Liver (tissue), 8 donors: ENCODE measurements at regions not wholly inside any gene's neighbourhood (a gene's known extent, or its start where the extent isn't known, plus 50 kb on each side); places are given as distances from the start of the nearest gene placed in this dataset.

ENCODE experiments used
- DNase-seq: peaks from one replicate; pipeline ENCODE4 v3.0.0-alpha.2; 2017; ENCODE audit warnings: low spot score
- H3K27ac ChIP-seq, 2 donors: one replicate each; pipeline ENCODE4 v1.7.0; 2013; ENCODE audit warnings: inconsistent platforms in 2 of 2, low read length in 2 of 2, control low read depth in 1 of 2, low read depth in 1 of 2, mild to moderate bottlenecking in 1 of 2
- H3K27me3 ChIP-seq, 4 donors: one replicate each; pipeline versions ENCODE4 v1.6.1 to v1.7.0; 2013; ENCODE audit warnings: low read length in 3 of 4, inconsistent platforms in 1 of 4, mild to moderate bottlenecking in 1 of 4, moderate library complexity in 1 of 4; ENCODE audit not compliant: control insufficient read depth in 4 of 4, insufficient read depth in 4 of 4
- H3K36me3 ChIP-seq, 4 donors: one replicate each; pipeline versions ENCODE4 v1.6.1 to v1.7.0; 2013; ENCODE audit warnings: low read length in 3 of 4, mild to moderate bottlenecking in 3 of 4, low read depth in 1 of 4, moderate library complexity in 1 of 4; ENCODE audit not compliant: control insufficient read depth in 4 of 4, insufficient read depth in 3 of 4
- H3K4me1 ChIP-seq, 4 donors: one replicate each; pipeline versions ENCODE4 v1.6.1 to v1.7.0; 2013; ENCODE audit warnings: low read length in 3 of 4, mild to moderate bottlenecking in 3 of 4, moderate library complexity in 1 of 4; ENCODE audit not compliant: control insufficient read depth in 4 of 4, insufficient read depth in 4 of 4
- H3K4me3 ChIP-seq, 3 donors: one replicate each; pipeline versions ENCODE4 v1.6.1 to v1.7.0; 2013; ENCODE audit warnings: low read length in 3 of 3, control low read depth in 1 of 3, low read depth in 1 of 3, mild to moderate bottlenecking in 1 of 3
- H3K9ac ChIP-seq, 2 donors: one replicate each; pipeline ENCODE4 v1.7.0; 2013; ENCODE audit warnings: low read length in 2 of 2, mild to moderate bottlenecking in 2 of 2, moderate library complexity in 2 of 2, control low read depth in 1 of 2, low read depth in 1 of 2
- H3K9me3 ChIP-seq, 4 donors: one replicate each; pipeline versions ENCODE4 v1.6.1 to v1.7.0; 2013; ENCODE audit warnings: low read length in 3 of 4; ENCODE audit not compliant: control insufficient read depth in 4 of 4
- EGR1 ChIP-seq, 2 donors: IDR thresholded peaks; 2 replicates each; pipeline ENCODE4 v1.6.1; 2016 to 2018; ENCODE audit warnings: antibody characterized with exemption in 2 of 2, low read depth in 2 of 2
- FOXA2 ChIP-seq: IDR thresholded peaks from 2 replicates; pipeline ENCODE4 v1.6.1; 2016; ENCODE audit warnings: antibody characterized with exemption
- GABPA ChIP-seq, 2 donors: IDR thresholded peaks in 1 of 2; conservative IDR thresholded peaks in 1 of 2; 2 replicates each; pipeline ENCODE4 v1.6.1; 2016; ENCODE audit warnings: antibody characterized with exemption in 2 of 2, mild to moderate bottlenecking in 1 of 2, moderate library complexity in 1 of 2
- HNF4A ChIP-seq, 2 donors: conservative IDR thresholded peaks; 2 replicates each; pipeline ENCODE4 v1.6.1; 2016; ENCODE audit warnings: antibody characterized with exemption in 2 of 2, mild to moderate bottlenecking in 2 of 2
- JUND ChIP-seq, 2 donors: IDR thresholded peaks; 2 replicates each; pipeline ENCODE4 v1.6.1; 2016; ENCODE audit warnings: antibody characterized with exemption in 2 of 2
- RAD21 ChIP-seq, 2 donors: IDR thresholded peaks; 2 replicates each; pipeline ENCODE4 v1.6.1; 2016; ENCODE audit warnings: antibody characterized with exemption in 2 of 2, mild to moderate bottlenecking in 2 of 2
- RXRA ChIP-seq, 2 donors: IDR thresholded peaks; 2 replicates each; pipeline ENCODE4 v1.6.1; 2017 to 2018; ENCODE audit warnings: antibody characterized with exemption in 2 of 2, mild to moderate bottlenecking in 1 of 2
- TAF1 ChIP-seq: conservative IDR thresholded peaks from 2 replicates; pipeline ENCODE4 v1.6.1; 2016; ENCODE audit warnings: antibody characterized with exemption, mild to moderate bottlenecking
- WGBS: extraction: QIAGEN DNeasy Blood & Tissue Kit; methylation state at CpG from one replicate; pipeline ENCODE4 v1.1.7; 2013; 5-methylcytosine and 5-hydroxymethylcytosine counted together
- TF ChIP-seq, protein P1 (sequence below): IDR thresholded peaks from 2 replicates; pipeline ENCODE4 v1.6.1; 2016; ENCODE audit warnings: antibody characterized with exemption, mild to moderate bottlenecking
- TF ChIP-seq, protein P2 (sequence below): IDR thresholded peaks from 2 replicates; pipeline ENCODE4 v1.6.1; 2016; ENCODE audit warnings: antibody characterized with exemption
- TF ChIP-seq, protein P3 (sequence below): fragments of 150-350 bp; IDR thresholded peaks from 2 replicates; pipeline ENCODE4 v1.5.1; 2017; ENCODE audit warnings: improper control_type of control experiment, low read depth, low read length; ENCODE audit not compliant: missing input control
- TF ChIP-seq, protein P4 (sequence below): IDR thresholded peaks from 2 replicates; pipeline ENCODE4 v1.6.1; 2016; ENCODE audit warnings: antibody characterized with exemption
- donor health status: healthy.
- donor health status: healthy.
- donor health status: healthy.
- donor health status: healthy.
- donor health status: healthy.

DNA sequence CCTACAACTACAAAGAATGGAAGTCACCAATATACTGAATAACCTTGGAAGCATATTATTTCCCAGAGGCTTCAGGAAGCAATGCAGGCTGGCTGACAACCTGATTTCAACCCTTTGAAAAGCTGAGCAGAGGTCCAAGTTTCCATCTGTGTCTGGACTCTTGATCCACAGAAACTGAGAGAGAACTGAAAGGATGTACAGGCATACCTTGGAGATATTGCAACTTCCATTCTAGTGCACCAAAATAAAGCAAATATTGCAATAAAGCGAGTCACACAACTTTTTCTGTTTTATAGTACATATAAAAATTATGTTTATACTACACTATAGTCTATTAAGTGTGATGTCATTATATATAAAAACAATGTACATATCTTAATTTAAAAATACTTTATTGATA lies 85.3 kb downstream of the TYW3 start:
- no peaks in the 10 kb centered on the region for H3K36me3 ChIP-seq
- H3K27me3 ChIP-seq, result no peaks in the 10 kb centered on the region
- no peaks in the 10 kb centered on the region for H3K4me1 ChIP-seq
- no peak for DNase-seq
- TF ChIP-seq JUND (IDR thresholded peaks at IDR 0.05) (no peak), FOXA2 (no peak), RXRA (IDR thresholded peaks at IDR 0.05) (no peak), TAF1 (no peak), RAD21 (IDR thresholded peaks at IDR 0.05) (no peak), HNF4A (conservative IDR thresholded peaks at IDR 0.05) (no peak)
- TF ChIP-seq, protein P1, sequence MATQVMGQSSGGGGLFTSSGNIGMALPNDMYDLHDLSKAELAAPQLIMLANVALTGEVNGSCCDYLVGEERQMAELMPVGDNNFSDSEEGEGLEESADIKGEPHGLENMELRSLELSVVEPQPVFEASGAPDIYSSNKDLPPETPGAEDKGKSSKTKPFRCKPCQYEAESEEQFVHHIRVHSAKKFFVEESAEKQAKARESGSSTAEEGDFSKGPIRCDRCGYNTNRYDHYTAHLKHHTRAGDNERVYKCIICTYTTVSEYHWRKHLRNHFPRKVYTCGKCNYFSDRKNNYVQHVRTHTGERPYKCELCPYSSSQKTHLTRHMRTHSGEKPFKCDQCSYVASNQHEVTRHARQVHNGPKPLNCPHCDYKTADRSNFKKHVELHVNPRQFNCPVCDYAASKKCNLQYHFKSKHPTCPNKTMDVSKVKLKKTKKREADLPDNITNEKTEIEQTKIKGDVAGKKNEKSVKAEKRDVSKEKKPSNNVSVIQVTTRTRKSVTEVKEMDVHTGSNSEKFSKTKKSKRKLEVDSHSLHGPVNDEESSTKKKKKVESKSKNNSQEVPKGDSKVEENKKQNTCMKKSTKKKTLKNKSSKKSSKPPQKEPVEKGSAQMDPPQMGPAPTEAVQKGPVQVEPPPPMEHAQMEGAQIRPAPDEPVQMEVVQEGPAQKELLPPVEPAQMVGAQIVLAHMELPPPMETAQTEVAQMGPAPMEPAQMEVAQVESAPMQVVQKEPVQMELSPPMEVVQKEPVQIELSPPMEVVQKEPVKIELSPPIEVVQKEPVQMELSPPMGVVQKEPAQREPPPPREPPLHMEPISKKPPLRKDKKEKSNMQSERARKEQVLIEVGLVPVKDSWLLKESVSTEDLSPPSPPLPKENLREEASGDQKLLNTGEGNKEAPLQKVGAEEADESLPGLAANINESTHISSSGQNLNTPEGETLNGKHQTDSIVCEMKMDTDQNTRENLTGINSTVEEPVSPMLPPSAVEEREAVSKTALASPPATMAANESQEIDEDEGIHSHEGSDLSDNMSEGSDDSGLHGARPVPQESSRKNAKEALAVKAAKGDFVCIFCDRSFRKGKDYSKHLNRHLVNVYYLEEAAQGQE, result no peak
- TF ChIP-seq, protein P2, sequence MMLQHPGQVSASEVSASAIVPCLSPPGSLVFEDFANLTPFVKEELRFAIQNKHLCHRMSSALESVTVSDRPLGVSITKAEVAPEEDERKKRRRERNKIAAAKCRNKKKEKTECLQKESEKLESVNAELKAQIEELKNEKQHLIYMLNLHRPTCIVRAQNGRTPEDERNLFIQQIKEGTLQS, result no peak
- TF ChIP-seq, protein P3, sequence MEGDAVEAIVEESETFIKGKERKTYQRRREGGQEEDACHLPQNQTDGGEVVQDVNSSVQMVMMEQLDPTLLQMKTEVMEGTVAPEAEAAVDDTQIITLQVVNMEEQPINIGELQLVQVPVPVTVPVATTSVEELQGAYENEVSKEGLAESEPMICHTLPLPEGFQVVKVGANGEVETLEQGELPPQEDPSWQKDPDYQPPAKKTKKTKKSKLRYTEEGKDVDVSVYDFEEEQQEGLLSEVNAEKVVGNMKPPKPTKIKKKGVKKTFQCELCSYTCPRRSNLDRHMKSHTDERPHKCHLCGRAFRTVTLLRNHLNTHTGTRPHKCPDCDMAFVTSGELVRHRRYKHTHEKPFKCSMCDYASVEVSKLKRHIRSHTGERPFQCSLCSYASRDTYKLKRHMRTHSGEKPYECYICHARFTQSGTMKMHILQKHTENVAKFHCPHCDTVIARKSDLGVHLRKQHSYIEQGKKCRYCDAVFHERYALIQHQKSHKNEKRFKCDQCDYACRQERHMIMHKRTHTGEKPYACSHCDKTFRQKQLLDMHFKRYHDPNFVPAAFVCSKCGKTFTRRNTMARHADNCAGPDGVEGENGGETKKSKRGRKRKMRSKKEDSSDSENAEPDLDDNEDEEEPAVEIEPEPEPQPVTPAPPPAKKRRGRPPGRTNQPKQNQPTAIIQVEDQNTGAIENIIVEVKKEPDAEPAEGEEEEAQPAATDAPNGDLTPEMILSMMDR, result no peak
- TF ChIP-seq, protein P4, sequence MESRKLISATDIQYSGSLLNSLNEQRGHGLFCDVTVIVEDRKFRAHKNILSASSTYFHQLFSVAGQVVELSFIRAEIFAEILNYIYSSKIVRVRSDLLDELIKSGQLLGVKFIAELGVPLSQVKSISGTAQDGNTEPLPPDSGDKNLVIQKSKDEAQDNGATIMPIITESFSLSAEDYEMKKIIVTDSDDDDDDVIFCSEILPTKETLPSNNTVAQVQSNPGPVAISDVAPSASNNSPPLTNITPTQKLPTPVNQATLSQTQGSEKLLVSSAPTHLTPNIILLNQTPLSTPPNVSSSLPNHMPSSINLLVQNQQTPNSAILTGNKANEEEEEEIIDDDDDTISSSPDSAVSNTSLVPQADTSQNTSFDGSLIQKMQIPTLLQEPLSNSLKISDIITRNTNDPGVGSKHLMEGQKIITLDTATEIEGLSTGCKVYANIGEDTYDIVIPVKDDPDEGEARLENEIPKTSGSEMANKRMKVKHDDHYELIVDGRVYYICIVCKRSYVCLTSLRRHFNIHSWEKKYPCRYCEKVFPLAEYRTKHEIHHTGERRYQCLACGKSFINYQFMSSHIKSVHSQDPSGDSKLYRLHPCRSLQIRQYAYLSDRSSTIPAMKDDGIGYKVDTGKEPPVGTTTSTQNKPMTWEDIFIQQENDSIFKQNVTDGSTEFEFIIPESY, result no peak
- no peak overlapping the region for H3K4me3 ChIP-seq
- 60% methylated on average over 1 of the region's 1 CpG for WGBS
- H3K9ac ChIP-seq, result no peak overlapping the region
- no peaks in the 10 kb centered on the region for H3K9me3 ChIP-seq
- no peak overlapping the region for H3K27ac ChIP-seq

DNA sequence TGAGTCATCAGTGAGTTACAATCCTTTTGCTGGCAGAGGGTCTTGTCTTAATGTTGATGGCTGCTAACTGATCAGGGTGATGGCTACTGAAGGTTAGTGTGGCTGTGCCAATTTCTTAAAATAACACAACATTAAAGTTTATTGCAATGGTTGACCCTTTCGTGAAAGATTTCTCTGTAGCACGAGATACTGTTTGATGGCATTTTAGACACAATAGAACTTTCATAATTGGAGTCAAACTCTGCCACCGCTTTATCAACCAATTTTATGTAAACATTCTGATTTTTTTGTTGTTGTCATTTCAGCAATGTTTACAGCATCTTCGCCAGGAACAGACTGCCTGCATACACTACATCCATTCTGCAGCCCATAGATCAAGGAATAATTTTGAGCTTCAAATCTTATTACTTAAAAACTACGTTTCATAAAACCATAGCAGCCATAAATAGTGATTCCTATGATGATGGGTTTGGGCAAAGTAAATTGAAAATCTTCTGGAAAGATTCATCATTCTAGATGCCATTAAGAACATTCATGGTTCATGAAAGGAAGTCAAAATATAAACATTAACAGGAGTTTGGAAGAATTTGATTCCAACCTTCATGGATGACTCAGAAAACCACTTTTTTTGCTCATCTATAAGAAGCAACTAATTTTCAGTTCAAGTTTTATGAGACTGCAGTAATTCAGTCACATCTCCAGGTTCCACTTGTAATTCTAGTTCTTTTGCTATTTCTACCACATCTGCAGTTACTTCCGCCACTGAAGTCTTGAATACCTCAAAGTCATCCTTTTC lies 85.9 kb downstream of the TYW3 start:
- Histone ChIP-seq H3K9me3 (no peaks in the 10 kb centered on the region), H3K27ac (no peak overlapping the region)
- 61% methylated on average over 6 of the region's 6 CpGs for WGBS

More for the DNA sequence above, 85.9 kb downstream of the TYW3 start:
- no peak for TF ChIP-seq GABPA (IDR thresholded peaks at IDR 0.05 in 1 of 2, conservative IDR thresholded peaks at IDR 0.05 in 1 of 2)
- TF ChIP-seq EGR1 (IDR thresholded peaks at IDR 0.05; ENCODE audit: low read depth in 2 of 2), result no peak
- TF ChIP-seq, protein P3, result no peak
- no peak overlapping the region for H3K9ac ChIP-seq
- H3K27me3 ChIP-seq, result no peaks in the 10 kb centered on the region
- DNase-seq, result no peak
- no peak overlapping the region for H3K4me3 ChIP-seq
- no peaks in the 10 kb centered on the region for H3K36me3 ChIP-seq
- H3K4me1 ChIP-seq, result no peaks in the 10 kb centered on the region
